NB4 (cell line): ENCODE measurements at regions not wholly inside any gene's neighbourhood (a gene's known extent, or its start where the extent isn't known, plus 50 kb on each side); places are given as distances from the start of the nearest gene placed in this dataset.

Source experiments
- POLR2A ChIP-seq: IDR thresholded peaks from 2 replicates; pipeline ENCODE4 v1.6.1; 2011; ENCODE audit warnings: mild to moderate bottlenecking; ENCODE audit not compliant: insufficient read length; ENCODE audit errors: extremely low read depth
- TF ChIP-seq, protein P1 (sequence below): IDR thresholded peaks from one replicate; pipeline ENCODE4 v1.5.1; 2012; ENCODE audit warnings: low read depth, low read length

GRCh38 chrX:9131066-9131465 is 97.1 kb upstream of the FAM9B start:
- TF ChIP-seq, protein P1, sequence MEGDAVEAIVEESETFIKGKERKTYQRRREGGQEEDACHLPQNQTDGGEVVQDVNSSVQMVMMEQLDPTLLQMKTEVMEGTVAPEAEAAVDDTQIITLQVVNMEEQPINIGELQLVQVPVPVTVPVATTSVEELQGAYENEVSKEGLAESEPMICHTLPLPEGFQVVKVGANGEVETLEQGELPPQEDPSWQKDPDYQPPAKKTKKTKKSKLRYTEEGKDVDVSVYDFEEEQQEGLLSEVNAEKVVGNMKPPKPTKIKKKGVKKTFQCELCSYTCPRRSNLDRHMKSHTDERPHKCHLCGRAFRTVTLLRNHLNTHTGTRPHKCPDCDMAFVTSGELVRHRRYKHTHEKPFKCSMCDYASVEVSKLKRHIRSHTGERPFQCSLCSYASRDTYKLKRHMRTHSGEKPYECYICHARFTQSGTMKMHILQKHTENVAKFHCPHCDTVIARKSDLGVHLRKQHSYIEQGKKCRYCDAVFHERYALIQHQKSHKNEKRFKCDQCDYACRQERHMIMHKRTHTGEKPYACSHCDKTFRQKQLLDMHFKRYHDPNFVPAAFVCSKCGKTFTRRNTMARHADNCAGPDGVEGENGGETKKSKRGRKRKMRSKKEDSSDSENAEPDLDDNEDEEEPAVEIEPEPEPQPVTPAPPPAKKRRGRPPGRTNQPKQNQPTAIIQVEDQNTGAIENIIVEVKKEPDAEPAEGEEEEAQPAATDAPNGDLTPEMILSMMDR = no peak
- no peak for TF ChIP-seq POLR2A
